ENCODE measurements at regions not wholly inside any gene's neighbourhood (a gene's known extent, or its start where the extent isn't known, plus 50 kb on each side); places are given as distances from the start of the nearest gene placed in this dataset.

DNA sequence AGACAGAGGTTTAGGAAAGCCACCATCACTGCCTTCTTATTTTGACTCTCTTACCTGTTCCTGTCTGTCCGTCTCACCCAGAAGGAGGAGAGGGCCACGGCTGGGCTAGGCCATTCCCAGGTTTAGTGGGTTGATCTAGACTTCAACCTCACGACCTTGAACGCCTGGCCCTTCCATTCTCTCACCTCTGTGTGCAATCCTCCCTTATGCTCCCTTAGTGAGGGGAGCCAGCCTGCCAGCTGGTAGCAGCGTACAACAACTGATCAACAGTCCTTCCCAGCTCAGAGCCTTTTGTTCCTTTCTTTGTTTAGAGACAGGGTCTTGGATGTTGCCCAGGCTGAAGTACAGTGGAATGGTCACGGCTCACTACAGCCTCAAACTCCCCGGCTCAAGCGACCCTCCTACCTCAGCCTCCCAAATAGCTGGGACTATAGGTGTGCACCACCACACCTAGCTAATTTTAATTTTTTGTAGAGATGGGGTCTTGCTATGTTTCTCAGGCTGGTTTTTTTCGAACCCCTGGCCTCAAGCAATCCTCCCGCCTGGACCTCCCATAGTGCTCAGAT lies 123.9 kb downstream of the ZNF664 start:
- DNase-seq = no peak

DNA sequence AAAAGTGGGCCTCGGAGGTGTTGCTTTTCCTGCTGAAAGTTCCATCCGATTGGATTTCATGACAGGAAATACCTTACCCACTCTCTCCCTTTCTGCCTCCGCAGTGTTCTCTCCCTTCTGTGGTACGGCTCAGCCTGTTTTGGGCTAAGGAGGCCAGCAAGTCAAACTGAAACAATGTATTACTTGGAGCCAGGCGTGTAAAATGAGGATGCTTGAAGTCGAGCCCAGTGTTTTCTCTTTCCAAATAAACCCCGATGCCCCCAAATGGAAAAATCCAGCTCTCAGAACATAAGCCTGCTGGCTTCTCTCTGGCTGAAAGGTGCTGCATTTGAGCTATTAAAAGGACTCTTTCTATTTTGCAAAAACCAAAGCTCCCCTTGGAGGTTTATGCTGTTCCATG lies 124.7 kb downstream of the ZNF664 start:
- no peak for DNase-seq

DNA sequence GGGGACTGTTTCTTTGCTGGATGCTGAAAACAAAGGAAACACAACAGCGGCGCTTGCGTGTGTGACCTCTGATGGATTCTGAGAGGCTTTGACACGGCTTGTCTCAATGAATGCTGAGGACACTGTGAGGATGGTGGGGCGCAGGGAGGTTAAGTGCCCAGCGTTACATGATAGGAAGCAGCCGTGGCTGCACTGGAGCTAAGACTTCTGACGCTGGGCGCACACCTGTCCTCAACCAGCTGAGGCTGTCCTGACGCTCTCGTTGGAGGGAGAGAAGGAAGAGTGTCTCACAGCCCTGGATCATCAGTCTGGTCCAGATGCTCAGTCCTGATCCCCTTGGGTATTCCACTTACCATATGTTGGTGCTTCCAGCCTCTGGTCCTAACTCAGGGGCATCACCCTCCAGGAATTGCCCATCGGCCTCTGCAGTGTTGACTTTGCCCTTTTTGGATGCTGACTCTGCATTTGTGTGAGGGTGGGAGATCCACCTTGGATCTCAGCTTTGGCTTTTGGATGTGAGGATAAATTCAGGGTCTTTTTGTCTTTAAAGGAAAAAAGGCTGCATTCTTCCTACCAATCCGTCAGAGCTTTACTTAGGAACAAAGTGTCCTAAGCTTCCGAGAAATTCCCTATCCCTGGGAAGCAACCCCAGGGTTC lies 125.2 kb downstream of the ZNF664 start:
- DNase-seq = no peak

DNA sequence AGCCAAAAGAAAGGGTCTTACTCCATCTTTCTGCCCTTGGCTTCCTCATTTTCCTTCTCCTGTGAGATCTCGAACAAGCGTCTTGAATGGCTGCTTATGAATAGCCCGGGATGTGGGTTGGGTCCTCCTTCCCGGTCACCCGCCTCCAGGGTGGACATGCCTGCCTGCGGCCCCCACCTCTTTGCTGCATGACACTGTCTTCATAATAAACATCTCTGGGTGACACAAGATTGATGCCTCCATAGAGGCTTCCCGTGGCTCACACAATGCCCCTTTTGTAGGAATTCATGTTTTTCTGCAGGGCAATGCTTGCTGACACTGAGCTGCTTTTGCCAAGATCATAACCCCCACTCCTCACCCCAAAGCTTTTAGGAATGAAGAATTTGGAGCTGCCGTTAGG lies 125.9 kb downstream of the ZNF664 start:
- DNase-seq = no peak

DNA sequence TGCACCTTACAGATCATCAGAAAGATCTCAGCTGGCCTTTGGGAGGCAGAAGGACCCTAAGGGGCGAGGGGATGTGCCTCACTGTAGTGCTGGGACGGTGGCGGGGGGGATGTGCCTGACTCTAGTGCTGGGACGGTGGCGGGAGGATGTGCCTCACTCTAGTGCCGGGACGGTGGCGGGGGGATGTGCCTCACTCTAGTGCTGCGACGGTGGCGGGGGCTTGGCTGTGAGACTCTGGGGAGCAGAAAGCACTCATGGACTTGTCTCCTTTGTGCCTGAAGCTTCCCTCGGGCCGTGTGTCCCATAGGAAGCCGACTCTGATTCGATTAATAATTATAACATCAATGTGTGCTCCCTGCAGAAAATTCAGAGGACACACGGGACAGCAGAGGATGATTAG lies 126.6 kb downstream of the ZNF664 start:
- DNase-seq = no peak

DNA sequence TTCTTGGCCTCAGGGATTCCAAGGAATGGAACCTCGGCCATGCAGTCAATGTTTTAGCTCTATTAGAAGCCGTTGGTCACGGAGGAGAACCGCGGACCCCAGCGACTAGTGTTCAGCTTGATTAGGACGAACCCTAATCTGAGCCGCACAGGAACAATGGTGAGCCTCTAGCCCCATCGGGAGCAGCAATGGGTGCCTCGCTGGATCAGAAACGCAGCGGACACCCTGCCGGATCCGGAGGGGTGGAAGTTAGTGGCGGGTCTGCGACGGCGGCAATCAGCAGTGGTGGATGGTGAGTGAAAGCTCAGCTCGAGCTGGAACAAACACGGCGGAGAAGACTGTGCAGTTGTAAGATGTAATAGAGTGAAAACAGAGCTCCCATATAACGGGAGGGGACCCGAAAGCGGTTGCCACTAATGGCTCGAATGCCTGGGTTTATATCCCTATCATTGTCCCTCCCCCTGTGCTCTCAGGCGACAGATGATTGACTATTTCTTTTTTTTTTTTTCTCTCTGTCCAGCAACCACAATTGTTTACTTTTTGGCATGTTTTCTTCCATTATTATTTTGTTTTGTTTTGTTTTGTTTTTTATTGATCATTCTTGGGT lies 127.7 kb downstream of the ZNF664 start:
- DNase-seq = no peak

DNA sequence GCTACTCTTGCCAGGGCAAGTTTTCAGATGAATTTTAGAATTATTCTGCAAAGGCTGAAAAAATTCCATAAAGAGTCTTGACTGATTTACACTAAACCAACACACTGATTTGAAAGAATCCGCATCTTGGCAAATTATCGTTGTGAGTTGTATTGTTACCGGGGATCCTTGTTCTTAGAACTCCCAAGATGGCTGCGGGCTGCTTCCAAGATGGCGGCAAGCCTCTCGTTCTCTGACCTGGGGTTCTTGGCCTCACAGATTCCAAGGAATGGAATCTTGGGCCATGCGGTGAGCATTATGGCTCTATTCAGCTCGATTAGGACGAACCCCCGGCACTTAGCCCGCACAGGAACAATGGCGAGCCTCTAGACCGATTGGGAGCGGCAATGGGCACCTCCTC lies 132.5 kb downstream of the ZNF664 start:
- no peak for DNase-seq

DNA sequence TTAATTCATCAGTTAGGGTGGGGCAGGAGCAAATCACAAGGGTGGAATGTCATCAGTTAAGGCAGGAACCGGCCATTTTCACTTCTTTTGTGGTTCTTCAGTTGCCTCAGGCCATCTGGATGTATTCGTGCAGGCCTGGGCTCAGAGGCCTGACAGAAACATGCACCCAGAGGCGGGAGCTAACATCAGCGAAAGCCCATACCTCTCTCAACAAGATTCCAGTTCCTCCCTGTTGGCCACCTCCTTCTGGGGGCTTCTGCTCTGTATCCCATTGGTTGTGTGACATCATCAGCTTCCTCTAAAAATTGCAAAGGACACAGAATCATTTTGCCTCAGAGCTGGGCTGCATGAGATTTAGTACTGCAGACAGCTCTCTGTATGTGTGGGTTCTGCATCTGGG lies 134.3 kb downstream of the ZNF664 start:
- no peak for DNase-seq

DNA sequence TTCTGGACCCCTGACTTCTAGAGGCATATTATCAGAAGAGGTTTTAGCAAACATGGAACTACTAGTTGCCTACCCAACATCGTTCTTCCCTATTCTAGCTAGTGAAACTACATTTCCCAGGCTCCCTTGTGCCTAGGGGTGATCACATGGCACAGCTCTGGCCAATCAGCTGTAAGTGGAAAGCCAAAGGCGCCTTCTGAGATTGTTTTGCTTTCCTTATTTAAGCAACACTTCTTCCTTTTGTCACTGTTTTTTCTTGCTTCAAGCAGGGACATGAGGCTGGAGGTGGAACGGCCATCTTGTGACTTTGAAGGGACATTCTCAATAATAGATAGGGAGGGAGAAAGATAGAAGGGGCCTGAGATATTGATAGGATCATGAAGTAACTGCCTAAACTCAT lies 136.7 kb downstream of the ZNF664 start:
- no peak for DNase-seq

DNA sequence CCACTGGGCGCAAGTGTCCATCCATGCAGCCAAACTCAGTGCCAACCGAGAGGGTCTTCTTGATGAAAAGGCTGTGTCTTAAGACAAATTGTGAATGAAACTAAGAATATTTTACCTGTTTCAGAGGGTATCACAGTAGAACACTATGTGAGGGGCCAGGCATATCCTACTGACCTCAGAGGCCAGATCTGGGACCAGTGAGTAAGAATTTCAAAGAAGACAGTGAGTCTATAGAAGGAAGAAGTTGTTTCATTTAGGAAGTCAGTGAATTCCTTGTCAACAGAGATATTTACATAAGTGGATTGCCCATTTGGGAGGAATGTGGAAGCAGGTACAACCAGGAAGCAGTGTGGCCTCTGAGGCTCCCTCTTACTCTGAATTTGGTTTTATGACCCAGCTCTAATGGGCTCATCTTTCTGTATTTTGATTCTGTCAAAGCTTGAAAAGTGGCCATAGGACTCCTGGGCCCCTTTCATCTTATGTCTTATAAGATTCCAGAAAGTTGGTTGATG lies 137.4 kb downstream of the ZNF664 start:
- no peak for DNase-seq

DNA sequence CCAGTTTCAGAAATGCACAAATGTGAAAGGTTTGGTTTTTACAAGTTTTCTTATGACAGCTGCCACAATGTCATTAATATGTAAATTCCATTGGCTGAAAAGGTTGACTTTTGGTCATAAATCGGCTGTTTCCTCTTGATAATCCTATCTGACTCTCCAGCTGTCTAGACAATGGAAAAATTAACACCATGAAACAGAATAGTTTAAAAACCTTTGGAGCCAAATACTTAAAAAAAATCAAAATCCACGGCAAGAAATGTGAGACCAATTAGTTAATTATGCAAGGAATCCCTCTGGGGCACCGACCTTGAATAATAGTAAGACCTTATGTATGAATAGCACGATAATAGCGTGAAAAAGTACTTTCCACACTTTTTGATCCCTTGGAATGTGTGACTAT lies 138.0 kb downstream of the ZNF664 start:
- peak; percentile 8 for DNase-seq

DNA sequence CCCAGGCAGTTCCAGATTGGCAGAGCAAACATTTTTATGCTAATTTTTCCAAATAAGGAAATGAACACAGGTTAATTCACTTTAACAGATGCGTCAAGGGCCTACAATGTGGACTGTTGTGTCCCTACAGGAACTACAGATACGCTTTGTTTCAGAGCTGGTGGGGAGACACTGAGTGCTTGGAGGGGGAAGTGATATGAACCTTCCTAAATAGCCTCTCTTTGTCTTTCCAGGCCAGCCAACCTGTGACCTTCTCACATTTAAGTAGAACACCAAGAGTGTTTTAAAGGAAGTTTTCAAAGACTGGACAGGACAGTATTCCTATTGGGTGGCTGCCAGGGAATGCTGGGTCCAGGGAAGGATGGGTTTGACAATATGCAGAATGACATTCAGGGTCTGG lies 141.3 kb downstream of the ZNF664 start:
- no peak for DNase-seq

DNA sequence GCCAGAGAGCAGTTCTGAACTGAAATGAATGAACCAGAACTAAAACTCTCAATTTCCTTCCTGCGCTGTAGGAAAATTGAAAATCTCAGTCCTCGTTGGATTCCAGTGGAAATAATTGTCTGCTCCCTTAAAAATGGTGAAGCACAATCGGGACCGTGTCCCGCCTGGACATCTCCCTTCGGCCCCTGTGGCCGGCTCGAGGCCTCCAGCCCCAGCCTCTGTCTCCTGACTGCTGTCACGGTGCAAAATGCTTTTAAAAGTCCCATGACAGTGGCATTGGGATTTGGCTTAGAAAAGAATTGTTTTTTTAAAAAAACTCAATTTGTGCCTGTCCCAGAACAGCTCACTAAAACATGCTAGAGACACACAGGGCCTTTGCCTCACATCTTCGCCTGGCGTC lies 142.5 kb downstream of the ZNF664 start:
- no peak for DNase-seq

DNA sequence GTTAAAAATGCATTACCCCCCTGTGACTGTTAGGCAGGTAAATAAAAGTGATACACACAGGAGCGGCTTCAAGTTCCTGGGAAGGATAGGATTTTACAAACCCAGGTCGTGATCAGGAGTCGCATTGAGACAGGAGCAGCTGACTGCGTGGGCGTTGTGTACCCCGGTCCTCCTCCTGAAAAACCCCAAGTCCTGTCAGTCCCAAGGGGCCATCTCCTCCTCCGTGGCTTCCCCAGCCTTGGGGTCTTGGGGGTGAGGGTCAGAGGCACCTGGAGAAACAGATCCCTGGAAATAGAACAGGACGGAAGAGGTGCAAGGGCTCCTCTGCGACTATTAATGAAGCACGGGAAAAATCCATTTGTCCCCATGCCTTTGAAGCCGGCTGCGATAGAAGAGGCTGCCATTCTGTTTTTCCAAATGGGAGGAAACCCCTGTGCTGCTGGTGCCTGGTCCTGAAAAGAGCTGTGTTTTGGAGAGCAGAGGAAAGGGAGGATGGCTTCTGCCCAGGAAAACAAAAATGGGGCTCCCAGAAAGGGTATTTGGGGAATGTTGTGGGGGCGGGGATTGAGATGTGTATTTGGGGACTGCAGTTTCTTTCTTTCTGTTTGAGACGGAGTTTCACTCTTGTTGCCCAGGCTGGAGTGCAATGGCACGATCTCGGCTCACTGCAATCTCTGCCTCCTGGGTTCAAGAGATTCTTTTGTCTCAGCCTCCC lies 143.1 kb downstream of the ZNF664 start:
- DNase-seq = no peak

DNA sequence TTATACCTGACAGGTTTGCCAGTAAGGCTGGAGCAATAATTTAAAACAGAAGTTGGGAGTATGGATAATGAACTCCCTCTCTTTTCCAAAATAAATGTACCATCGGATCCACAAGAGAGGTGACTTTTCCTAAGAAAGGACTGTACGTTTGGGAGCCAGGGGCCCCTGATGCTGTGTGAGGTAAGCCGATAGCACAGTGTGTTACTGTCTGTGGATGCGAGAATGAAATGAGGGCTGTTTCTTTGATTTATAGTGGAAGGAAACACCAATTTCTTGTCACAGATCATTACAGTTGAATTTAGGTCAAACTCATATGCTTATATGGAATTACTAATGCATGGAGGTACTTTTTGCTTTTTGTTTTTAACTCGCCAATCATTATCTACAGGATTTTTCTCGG lies 147.7 kb downstream of the ZNF664 start:
- DNase-seq = no peak

DNA sequence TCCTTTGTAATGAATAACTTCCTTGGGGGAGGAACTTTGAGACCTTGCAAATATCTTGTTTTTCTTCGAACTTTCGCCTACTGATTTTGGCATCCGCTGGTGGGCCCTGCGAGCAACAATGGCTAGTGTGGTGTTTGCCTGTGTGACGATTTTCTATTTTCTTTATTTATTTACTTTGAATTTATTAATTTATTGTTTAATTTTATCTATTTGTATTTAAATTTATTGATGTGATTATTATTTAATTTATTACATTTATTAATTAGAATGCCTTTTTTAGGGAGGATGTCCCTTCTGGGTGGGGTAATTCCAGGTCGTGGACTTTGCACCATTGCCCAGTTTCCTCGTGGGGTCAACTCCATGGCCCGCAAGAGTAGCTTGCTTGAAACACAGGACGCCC lies 149.7 kb downstream of the ZNF664 start:
- no peak for DNase-seq

DNA sequence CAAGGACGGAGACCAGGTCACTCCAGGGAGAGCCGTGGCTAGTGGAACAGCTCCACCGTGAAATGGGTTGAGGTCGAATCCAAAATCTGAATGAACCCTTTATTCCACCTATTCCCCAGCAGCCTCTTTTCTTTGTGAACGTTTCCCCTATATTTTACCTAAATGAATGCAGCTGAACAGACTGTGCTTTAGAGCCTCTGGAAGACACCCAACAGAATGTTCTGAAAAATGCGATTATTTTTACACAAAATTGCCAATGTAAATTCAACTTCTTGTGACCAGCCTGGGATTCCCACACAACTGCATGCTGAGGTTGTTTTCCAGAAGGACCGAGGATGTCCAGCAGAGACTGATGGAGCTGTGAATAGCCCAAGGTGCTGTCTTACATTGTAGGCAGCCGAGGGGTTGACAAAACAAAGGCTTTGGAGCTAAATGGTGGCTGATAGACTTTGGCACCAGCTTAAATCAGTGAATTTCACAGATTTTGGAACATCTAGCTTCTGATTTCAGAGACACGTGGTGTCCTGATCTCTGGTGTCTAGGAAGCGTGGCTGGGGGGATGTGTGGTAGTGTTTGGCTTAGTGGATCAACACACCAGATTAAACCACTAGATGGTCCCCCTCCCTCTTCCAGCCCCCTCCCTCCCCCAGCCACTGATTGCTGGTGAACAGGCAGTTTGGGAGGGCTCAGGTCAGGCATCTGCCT lies 150.4 kb downstream of the ZNF664 start:
- no peak for DNase-seq

DNA sequence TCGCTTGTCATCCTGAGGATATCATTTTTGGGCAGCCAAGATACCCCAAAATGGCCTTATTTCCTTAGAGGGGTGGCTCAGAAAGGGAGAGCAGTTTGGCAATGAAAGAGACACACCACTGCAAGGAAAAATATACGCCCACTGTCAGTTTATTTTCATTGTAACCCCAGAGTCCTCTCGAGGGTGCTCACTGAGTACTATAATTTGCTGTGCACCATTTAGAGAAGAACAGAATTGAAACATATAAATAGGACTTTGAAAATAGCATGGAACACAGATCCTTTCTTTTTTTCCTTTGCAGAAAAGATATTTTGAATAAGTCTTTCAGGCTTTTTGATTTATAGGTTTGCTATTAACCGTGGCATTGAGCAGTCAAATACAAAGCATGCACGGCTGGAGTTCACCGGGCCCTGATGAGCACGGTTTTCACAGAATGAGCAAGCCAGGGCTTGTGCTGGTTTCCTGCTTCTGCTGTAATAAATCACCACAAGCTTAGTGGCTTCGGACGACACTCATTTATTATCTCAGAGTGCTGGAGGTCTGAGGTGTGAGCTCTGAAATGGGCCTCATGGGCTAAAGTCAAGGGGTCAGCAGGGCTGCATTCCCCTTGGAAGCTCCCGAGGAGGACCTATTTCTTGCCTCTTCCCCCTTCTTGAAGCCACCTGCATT lies 152.3 kb downstream of the ZNF664 start:
- DNase-seq = peak; percentile 15

DNA sequence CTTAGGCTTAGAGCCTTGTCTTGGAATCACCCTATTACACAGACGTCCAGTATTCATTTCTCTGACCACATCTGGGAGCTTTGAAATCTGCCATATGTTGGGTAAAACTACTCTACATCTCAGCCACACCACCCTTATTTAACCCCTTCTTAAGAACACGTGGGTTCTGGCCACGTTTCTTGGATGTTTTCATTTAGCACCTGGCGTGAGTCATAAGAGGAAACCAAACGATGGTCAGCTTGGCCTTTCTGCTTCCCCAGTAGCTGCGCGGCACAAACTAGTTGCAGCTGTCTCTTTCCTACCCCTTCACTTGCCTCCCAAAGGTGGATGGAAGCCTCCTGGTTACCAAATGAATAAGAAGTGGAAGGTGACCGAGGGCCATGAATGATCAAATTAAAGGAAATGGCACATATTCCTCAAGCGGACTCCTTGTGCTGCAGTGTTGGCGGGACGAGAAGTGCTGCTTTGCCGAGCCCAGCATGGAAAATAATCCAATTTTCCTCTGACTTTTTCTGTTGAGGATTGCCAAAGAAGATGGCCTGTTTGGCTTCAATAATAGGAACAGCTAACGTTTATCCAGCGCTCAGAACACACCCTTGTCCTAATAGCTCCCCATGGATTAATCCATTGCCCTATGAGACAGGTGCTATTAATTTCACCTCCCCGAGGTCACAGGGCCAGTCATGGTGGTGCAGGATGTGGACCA lies 154.1 kb downstream of the ZNF664 start:
- no peak for DNase-seq

DNA sequence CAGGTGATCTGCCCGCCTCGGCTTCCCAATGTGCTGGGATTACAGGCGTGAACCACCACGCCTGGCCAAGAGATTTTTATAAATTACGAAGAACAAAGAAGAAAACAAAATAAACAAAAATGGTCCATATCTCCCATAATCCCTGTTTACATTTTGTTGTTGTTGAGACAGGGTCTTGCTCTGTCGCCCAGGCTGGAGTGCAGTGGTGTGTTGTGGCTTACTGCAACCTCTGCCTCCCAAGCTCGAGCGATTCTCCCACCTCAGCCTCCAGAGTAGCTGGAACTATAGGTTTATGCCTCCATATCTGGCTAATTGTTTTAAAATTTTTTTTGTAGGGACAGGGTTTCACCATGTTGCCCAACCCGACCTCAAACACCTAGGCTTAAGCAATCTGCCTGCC lies 156.1 kb downstream of the ZNF664 start:
- DNase-seq = no peak

DNA sequence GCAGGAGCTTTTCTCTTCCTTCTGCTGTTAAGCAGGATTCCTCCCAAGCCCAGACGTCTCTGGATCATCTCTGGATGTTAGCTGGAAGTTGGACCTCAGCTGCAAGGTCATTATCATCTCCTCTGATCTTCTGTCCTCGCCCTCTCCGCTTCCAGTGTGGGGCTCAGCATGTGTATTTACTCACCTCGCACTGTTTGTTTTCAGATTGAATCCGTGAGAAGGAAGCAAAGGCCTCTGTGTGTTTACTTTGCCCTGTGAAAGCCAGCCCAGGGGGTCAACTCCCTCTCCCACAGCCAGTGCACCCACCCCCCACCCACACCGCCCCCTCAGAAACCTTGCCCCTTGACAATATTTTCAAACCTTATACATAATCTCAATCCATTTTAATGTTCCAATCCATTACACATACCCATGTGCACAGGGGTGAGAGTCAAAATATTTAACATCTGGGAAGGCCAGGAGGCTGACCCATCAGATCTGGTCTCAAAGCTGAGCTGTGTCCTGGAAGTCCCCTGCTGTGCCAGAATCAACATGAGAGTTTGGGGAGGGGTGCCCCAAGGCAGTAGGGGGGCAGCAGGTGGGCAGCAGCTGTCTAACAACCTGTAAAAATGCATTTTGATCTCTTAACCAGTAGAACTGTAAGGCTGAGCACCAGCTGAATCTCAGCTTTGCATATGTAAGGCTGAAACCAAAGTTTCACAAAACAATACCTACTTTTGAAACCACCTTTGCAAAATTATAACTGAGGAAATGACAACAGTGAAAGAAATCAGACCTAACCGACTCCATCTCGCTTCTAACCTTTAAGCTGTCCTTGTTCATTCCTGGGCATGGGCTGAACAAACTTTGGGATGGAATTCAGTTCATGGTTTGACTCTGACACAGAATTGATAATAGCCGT lies 157.9 kb downstream of the ZNF664 start:
- no peak for DNase-seq

Measured in fibroblast of skin of right quadriceps (primary cell).